CD4-positive, alpha-beta T cell treated with Interleukin-17A for 1 hour (primary cell): ENCODE measurements at regions not wholly inside any gene's neighbourhood (a gene's known extent, or its start where the extent isn't known, plus 50 kb on each side); places are given as distances from the start of the nearest gene placed in this dataset.

Experiments
- DNase-seq: peaks from one replicate; pipeline ENCODE4 v3.0.0-alpha.2; 2020

- no peak for DNase-seq
Measured at GRCh38 chr14:53501361-53502211, 348.5 kb upstream of the DDHD1 start.

GRCh38 chr14:53500191-53500590 is 347.1 kb upstream of the DDHD1 start:
- no peak for DNase-seq

DNA sequence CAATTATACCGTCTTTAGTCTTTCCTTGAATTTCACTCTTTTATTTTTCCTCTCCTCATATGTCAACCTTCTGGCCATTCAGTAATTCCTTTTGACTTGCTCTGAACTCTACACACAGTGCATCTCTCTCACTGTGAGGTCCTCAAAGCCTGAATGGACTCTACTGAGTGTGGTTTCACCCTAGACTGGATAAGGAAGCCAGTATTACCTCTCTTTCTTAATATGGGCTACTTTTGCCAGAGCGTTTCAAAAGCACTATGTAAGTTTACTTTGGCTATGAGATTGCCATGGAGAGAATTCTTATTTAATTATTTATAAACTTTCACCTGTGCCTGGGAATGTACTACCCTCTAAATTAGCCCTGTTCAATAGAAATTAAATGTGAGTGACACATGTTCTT is 343.5 kb upstream of the DDHD1 start:
- DNase-seq: no peak

- DNase-seq: no peak
Measured at GRCh38 chr14:53495846-53496343, 342.8 kb upstream of the DDHD1 start.

DNA sequence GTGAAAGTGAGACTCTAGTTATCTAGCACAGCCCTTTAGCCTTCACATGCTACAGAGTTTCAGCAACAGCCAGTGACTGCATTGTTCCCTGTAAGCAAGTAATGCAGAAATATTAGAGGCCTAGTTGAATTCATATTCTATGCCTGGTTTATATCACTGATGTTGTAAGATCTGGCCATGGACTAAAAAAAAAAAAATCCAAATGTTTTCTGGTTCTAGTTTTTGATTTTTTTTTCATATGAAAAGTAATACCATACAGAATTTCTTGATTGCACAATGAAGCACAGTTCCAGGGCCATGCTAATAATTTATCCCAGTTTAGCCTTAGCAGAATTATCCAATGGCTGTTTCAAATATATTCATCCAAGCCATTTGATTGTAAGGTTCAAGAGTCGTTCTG is 341.5 kb upstream of the DDHD1 start:
- no peak for DNase-seq

DNA sequence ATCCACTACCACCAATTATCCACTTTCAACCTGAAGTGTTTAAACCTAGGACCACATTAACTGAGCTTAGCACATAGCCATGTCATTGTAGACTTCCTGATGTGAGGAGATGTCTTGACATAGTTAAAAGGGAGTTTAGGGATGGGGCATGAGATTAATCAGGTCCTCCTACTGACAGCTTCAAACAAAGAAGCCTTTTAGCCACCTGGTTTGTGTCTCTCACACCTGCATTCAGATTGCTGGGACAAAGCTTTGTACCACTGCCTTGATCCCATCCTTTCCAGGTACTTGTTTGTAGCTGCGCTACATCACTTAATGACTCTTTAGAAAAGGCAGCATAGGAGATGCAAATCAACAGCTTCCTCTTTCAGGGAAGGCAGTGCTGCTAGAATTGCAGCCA is 340.7 kb upstream of the DDHD1 start:
- no peak for DNase-seq

- no peak for DNase-seq
Measured at GRCh38 chr14:53493320-53493719, 340.2 kb upstream of the DDHD1 start.

DNA sequence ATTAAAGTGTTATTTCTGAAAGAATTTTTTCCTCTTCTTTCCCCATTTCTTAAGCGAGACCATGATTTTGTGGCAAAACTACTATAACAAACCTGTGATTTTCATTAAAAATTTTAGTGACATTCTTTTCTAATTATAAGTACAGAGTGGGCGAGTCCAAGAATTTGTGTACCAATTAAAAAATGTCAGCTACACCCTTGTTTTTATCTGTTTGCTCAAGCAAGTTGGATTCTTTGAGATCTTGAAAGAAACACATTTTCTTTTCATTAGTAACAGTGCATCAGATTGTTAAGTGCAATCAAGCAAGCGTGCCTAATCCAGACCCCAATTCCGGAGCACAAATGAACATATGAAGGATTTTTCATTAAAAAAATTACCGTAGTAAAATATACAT is 338.8 kb upstream of the DDHD1 start:
- DNase-seq: no peak

DNA sequence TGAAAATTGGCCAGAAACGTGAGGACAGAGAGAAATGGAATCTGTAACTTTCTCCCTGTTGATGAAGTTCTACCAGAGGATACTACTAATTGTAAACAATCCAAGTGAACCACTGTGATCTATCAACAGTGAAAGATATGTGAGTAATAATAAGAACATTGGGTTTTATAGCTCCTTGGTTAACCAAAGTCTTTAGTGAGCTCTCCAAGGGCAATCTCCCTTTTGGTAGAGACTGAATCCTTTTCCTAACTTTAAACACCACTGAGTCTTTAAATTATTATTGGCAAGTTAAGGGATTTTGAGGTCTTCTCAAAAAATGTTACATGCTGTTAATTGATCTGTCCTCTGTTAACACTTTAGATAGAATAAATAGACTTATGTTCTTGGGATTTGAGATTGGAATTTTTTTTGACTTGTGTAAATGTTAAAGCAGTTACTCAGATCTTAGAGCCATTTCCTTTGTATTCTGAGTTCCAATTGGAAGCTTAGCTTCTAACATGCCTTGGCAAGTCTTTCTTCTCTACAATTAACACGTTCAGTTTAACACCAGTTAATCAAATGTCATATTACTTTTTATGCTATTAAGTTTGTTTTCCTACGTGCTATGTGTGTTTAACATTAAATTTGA is 338.2 kb upstream of the DDHD1 start:
- no peak for DNase-seq

- DNase-seq: no peak
Measured at GRCh38 chr14:53478174-53478573, 325.1 kb upstream of the DDHD1 start.

GRCh38 chr14:53473480-53473879 is 320.4 kb upstream of the DDHD1 start:
- DNase-seq: no peak

DNA sequence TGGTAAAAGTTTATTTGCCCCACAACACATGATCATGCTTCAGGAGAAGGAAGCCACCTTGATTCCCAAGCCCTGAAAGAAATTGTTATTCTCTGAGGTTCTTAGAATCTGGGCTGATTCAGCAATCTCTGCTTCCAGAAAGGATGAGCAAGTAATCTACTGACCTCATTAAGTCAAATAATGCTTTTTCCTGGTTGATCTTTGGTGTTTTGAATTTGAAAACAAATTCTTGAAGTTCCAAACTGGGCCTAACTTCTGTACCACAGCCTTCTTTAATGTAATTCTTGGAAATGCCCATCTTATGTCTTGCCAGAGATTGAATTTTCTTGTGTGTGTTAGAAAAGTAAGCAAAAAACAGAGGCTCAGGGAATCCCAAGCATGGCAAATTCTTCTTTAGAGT is 319.2 kb upstream of the DDHD1 start:
- DNase-seq: no peak

GRCh38 chr14:53470351-53471043 is 317.4 kb upstream of the DDHD1 start:
- DNase-seq: no peak

DNA sequence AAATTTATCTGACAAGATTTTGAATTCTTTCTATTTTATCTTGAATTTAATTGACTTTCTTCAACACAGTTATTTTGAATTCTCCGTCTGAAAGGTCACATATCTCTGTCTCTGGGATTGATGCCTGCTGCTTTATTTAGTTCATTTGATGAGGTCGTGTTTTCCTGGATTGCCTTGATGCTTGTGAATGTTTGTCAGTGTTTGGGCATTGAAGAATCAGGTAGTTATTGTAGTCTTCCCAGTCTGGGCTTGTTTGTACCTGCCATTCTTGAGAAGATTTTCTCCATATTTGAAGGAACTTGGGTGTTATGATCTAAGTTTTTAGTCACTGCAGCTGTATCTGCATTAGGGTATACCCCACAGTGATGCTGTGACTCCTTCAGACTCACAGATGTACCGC is 315.8 kb upstream of the DDHD1 start:
- no peak for DNase-seq

DNA sequence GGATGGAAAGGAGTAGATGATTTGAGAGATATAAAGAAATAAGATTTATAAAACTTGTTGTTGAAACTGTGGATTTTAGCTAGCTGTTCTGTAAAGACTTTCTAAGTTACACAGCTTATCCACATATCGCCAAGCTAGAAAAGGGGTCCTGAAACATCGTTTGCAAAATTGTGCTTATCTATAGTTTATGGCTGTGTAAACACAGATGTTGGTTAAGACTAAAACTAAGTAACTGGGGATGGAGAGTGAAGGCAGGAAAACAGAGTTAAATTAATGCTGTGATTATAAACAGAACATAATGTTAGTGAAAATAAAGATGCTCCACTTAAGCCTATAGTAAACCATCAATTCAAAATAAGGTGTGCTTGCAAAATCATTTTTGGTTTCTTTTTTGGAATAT is 311.3 kb upstream of the DDHD1 start:
- no peak for DNase-seq

- DNase-seq: no peak
Measured at GRCh38 chr14:53462931-53463778, 310.0 kb upstream of the DDHD1 start.

DNA sequence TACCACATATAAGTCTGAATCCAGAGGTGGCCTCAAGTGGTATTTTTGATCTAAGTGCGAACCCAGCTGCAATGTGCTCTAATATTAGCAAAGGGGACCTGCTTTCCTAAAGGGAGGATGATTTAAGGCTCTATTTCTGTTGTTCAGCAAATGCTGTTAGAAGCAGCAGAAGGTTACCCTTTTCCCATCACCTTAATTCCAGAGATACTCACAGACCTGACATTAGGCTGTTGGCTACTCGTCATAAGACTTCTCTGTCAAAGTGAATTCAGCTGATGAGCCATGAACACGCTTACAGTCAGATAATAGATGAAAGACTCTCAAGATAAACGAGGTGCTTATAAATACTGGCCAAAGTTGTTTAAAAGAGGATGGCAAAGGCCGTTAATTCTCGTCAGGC is 308.7 kb upstream of the DDHD1 start:
- DNase-seq: no peak

- no peak for DNase-seq
Measured at GRCh38 chr14:53460544-53460943, 307.4 kb upstream of the DDHD1 start.

DNA sequence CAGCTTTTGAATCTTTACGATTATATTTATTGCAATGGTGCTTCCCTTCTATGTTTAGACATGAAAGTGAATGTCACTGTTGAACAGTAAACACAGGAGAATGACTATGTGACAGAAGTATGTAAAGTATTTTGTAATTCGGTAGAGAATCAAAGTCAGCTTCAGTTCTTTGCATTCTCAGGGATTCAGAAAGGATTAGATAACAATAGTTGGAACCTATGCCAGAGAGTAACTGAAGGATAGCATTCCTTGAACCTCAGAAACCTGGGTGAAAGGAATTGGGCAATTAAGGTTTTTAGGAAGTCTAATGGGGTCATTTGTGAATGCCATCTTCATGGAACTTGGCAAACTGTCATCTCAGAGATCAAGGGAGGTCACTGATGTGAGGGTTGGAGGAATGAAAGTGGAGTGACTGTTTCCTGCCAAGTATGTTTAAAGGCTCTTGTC is 305.3 kb upstream of the DDHD1 start:
- no peak for DNase-seq

DNA sequence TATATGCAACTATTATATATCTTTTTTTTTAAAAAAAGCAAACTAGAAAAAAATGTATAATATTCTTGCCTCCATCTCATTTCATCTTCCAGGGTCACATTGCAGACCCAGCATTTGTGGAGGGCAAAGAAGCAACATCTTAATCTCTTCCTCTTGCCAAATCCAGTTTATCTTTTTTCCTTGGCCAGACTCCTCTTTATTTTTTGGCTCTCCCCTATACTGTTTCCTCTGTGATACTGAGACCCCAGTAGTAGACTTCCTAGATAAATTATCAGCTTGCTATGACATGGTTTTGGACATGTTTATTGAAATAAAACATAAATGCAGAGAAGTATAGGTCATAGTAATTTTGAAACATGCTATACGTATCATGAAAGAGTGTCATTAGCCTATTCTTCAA is 303.8 kb upstream of the DDHD1 start:
- no peak for DNase-seq

GRCh38 chr14:53452005-53452673 is 299.0 kb upstream of the DDHD1 start:
- no peak for DNase-seq

DNA sequence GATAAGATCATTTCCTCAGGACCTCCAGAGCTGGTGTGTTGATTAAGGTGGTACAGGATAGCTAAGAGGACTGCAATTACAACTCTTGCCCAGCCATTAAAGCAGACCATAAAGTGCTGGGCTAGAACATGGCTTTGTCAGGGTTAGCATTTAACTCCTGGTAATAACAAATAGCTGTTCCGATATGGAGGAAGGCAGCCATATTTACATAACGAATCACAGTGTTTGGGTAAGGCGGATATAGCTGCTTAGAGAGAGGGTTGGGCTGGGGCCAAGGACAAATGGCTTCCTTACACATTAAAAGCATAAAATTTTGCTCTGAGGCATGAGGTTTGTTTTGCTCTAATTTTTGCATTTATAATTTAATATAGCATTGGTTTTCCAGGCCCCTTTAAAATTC is 297.7 kb upstream of the DDHD1 start:
- no peak for DNase-seq
